H1 (cell line): ENCODE measurements at regions not wholly inside any gene's neighbourhood (a gene's known extent, or its start where the extent isn't known, plus 50 kb on each side); places are given as distances from the start of the nearest gene placed in this dataset.

ENCODE experiments used
- BRCA1 ChIP-seq: IDR thresholded peaks from 2 replicates; pipeline ENCODE4 v1.6.1; 2012; ENCODE audit warnings: low read depth, low read length, improper control_type of control experiment
- CTCF ChIP-seq, 3 experiments: IDR thresholded peaks; 1 replicate in 2 of 3; 2 replicates in 1 of 3; pipeline versions ENCODE4 v1.5.1 to v1.6.1; 2011; ENCODE audit warnings: low read length in 3 of 3, mild to moderate bottlenecking in 3 of 3, inconsistent platforms in 2 of 3, low read depth in 1 of 3, moderate library complexity in 1 of 3; ENCODE audit not compliant: insufficient read depth in 1 of 3; ENCODE audit errors: control extremely low read depth in 1 of 3
- RXRA ChIP-seq: IDR thresholded peaks from 2 replicates; pipeline ENCODE4 v1.6.1; 2011; ENCODE audit warnings: low read depth, mild to moderate bottlenecking, low read length, moderate library complexity; ENCODE audit not compliant: insufficient read depth
- SIX5 ChIP-seq: IDR thresholded peaks from 2 replicates; pipeline ENCODE4 v1.6.1; 2011; ENCODE audit warnings: mild to moderate bottlenecking, low read depth, low read length
- SP1 ChIP-seq: IDR thresholded peaks from 2 replicates; pipeline ENCODE4 v1.6.1; 2011; ENCODE audit warnings: low read depth, low read length
- TF ChIP-seq, protein P1 (sequence below): fragments of 300-600 bp; sonication (generic); IDR thresholded peaks from 2 replicates; pipeline ENCODE4 v1.7.1; 2012; ENCODE audit warnings: low read length, moderate library complexity, mild to moderate bottlenecking, inconsistent platforms; ENCODE audit not compliant: insufficient replicate concordance

DNA sequence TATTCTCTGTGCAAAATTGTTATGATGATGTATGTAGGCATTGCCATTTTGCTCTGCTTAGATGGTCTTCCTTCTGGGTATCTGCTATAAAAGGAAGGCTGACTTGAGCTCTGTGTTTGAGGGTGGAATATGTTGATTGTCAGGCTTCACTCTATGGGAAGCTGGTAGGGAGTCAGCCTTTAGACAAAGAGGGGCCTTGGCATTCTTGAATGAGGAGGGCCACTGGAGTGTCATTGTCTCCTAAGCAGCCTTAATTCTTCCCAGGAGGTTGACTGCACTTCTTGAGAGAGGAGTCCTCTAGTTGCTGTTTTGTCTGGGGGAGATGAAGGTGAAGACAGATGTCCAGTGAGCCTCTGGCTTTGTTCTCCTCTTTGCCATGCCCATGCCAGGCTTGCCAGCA is 266.8 kb downstream of the KCNRG start (continued):
- TF ChIP-seq, protein P1, sequence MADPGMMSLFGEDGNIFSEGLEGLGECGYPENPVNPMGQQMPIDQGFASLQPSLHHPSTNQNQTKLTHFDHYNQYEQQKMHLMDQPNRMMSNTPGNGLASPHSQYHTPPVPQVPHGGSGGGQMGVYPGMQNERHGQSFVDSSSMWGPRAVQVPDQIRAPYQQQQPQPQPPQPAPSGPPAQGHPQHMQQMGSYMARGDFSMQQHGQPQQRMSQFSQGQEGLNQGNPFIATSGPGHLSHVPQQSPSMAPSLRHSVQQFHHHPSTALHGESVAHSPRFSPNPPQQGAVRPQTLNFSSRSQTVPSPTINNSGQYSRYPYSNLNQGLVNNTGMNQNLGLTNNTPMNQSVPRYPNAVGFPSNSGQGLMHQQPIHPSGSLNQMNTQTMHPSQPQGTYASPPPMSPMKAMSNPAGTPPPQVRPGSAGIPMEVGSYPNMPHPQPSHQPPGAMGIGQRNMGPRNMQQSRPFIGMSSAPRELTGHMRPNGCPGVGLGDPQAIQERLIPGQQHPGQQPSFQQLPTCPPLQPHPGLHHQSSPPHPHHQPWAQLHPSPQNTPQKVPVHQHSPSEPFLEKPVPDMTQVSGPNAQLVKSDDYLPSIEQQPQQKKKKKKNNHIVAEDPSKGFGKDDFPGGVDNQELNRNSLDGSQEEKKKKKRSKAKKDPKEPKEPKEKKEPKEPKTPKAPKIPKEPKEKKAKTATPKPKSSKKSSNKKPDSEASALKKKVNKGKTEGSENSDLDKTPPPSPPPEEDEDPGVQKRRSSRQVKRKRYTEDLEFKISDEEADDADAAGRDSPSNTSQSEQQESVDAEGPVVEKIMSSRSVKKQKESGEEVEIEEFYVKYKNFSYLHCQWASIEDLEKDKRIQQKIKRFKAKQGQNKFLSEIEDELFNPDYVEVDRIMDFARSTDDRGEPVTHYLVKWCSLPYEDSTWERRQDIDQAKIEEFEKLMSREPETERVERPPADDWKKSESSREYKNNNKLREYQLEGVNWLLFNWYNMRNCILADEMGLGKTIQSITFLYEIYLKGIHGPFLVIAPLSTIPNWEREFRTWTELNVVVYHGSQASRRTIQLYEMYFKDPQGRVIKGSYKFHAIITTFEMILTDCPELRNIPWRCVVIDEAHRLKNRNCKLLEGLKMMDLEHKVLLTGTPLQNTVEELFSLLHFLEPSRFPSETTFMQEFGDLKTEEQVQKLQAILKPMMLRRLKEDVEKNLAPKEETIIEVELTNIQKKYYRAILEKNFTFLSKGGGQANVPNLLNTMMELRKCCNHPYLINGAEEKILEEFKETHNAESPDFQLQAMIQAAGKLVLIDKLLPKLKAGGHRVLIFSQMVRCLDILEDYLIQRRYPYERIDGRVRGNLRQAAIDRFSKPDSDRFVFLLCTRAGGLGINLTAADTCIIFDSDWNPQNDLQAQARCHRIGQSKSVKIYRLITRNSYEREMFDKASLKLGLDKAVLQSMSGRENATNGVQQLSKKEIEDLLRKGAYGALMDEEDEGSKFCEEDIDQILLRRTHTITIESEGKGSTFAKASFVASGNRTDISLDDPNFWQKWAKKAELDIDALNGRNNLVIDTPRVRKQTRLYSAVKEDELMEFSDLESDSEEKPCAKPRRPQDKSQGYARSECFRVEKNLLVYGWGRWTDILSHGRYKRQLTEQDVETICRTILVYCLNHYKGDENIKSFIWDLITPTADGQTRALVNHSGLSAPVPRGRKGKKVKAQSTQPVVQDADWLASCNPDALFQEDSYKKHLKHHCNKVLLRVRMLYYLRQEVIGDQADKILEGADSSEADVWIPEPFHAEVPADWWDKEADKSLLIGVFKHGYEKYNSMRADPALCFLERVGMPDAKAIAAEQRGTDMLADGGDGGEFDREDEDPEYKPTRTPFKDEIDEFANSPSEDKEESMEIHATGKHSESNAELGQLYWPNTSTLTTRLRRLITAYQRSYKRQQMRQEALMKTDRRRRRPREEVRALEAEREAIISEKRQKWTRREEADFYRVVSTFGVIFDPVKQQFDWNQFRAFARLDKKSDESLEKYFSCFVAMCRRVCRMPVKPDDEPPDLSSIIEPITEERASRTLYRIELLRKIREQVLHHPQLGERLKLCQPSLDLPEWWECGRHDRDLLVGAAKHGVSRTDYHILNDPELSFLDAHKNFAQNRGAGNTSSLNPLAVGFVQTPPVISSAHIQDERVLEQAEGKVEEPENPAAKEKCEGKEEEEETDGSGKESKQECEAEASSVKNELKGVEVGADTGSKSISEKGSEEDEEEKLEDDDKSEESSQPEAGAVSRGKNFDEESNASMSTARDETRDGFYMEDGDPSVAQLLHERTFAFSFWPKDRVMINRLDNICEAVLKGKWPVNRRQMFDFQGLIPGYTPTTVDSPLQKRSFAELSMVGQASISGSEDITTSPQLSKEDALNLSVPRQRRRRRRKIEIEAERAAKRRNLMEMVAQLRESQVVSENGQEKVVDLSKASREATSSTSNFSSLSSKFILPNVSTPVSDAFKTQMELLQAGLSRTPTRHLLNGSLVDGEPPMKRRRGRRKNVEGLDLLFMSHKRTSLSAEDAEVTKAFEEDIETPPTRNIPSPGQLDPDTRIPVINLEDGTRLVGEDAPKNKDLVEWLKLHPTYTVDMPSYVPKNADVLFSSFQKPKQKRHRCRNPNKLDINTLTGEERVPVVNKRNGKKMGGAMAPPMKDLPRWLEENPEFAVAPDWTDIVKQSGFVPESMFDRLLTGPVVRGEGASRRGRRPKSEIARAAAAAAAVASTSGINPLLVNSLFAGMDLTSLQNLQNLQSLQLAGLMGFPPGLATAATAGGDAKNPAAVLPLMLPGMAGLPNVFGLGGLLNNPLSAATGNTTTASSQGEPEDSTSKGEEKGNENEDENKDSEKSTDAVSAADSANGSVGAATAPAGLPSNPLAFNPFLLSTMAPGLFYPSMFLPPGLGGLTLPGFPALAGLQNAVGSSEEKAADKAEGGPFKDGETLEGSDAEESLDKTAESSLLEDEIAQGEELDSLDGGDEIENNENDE, result no peak
- TF ChIP-seq RXRA (no peak), SIX5 (no peak), BRCA1 (no peak), CTCF (IDR thresholded peaks at IDR 0.05; ENCODE audit: control extremely low read depth in 1 of 3, insufficient read depth in 1 of 3, low read depth in 1 of 3, low read length in 3 of 3) (no peak), SP1 (no peak)
